GM19395 (cell line): ENCODE measurements at regions not wholly inside any gene's neighbourhood (a gene's known extent, or its start where the extent isn't known, plus 50 kb on each side); places are given as distances from the start of the nearest gene placed in this dataset.
"Not testable (repeated sequence)": the region's sequence is repeated elsewhere in the genome, so short reads cannot be mapped to it uniquely, and the experiment has no call there.

Source experiments
- ATAC-seq: cut with Tn5 transposase; IDR thresholded peaks from one replicate; pipeline ENCODE4 v1.9.1; 2021; ENCODE audit warnings: mild to moderate bottlenecking, moderate library complexity; ENCODE audit not compliant: unreplicated experiment

- no peak for ATAC-seq
These were observed 52.3 kb downstream of the MRPL57 start for GRCh38 chr13:21228738-21229137.

DNA sequence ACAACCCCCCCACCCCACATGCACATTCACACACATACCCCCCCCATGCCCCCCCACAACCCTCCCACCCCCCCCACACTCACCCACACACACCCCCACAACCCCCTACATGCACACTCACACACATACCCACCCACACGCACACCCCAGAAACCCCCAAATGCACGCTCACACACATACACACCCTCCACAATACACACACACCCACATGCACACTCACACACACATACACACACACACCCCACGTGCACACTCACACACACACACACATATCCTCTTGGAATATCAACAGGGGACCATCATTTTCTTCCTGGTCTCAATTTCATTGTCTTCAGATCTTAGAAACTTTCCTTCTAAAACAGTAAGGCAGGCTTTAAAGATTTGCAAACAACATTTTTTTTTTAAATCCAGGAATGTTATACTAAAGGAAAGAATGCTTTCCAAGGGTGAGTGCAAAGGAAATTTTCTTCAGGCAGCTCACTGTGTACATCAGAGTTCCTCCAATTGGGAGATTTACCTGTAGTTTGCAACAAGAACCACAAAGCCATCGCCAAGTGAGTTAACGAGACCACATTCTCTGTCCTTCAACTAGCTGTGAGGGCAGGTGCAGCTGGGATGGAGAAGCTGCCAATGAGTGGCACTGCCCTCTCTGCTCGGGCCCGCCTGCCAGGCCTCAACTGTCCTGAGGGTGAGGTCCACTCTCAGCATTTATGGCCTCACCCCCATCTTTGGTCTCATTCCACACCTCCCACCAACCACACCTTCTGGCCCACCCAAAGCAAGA lies 53.0 kb downstream of the MRPL57 start:
- no peak for ATAC-seq

GRCh38 chr13:21230516-21230915 lies 54.1 kb downstream of the MRPL57 start:
- no peak for ATAC-seq

- no peak for ATAC-seq
These were observed 55.0 kb downstream of the MRPL57 start for GRCh38 chr13:21231426-21231940.

DNA sequence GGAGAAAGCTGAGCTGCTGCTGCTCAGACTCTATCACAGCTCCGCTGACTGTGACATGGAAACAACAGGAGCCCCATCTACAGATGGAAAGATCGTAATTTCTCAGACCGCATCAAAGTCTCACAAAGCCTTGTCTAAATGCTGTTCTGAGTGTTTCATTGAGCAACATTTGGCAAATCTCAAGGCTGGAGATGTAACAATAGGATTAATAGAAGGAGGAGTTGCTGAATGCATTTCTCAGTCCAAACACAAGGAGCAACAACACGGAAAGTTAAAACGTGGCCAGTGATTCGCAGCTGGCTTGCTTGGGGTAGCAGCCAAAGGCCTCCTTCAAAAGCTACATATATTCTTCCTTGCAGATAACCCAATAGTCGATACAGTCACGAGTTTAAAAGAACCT lies 55.7 kb downstream of the MRPL57 start:
- ATAC-seq: no peak

GRCh38 chr13:21232599-21232998 lies 56.1 kb downstream of the MRPL57 start:
- no peak for ATAC-seq

DNA sequence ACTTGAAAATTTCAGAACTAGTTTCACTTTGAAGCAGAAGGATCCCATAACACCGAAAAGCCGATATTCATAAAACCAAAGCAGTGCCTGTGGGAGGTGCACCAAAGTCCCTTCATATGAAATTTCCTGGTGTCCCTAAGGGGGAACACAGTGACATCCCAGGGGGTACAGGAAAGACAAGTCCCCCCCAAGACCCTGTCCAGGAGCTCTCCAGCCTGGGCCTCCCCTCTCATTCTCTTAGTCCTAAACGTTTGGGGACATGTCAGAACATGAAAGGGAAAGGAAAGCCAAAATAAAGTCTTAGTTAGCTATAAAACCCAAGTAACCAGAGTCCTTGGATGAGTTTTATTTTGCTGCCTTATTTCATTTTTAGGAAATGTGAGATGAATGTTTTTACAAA lies 56.6 kb downstream of the MRPL57 start:
- ATAC-seq: no peak

DNA sequence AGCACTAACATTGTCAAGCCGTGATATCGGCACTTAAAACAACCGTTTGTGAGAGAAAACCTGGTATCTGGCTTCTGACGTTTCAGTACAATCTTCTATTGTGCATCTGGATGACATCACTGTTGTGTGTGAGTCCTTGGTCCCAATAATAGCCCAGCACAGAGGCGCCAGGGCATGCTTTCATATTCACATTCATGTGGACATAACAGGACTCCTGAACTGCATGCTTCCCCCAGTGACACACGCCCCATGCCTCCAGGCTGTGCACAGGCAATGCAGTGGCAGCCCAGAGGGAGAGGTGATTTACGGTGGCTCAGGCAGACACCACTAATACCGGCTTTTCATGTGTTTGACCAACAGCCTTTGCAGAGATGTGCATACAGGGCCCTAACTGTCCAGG lies 58.1 kb downstream of the MRPL57 start:
- ATAC-seq: no peak

- no peak for ATAC-seq
These were observed 58.7 kb downstream of the MRPL57 start for GRCh38 chr13:21235174-21235573.

DNA sequence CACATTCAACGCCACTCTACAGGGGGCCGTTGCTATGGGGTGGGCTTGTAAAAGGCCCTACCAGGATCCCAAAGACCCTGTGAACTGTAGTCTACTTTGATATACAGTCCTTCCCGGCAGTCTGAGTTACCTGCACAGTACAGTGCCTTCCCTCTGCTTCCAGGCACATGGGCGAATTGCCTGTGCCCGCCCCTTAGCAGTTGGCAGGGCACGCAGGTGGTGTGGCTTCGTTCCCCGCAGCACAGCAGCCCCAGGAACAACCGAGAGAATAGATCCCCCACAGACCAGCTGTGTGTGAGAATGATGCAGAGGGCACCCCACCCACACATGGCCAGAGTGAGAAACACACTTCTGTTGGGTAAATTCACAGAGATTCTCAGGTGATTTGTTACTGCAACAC lies 60.6 kb downstream of the MRPL57 start:
- no peak for ATAC-seq

GRCh38 chr13:21238267-21238666 lies 61.8 kb downstream of the MRPL57 start:
- no peak for ATAC-seq

- no peak for ATAC-seq
These were observed 64.1 kb downstream of the MRPL57 start for GRCh38 chr13:21240586-21240985.

DNA sequence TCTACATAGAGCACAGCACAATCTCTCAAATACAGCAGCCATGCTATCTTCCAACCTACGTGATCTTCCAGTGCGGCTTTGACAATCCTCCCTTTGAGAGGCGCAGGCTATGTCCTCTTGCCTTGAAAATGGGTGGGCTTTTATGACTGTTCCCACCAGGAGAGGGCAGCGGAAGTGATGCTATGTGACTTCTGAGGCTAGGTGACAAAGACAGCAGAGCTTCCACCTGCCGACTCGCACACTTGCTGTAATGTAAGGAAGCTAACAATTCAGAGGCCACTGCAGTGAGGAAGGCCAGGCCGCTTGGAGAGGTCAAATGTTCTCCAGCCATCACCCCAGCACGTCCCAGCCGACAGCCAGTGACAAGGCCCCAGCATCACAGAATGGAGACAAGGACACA lies 65.8 kb downstream of the MRPL57 start:
- no peak for ATAC-seq

GRCh38 chr13:21243045-21243897 lies 66.8 kb downstream of the MRPL57 start:
- ATAC-seq: no peak

- not testable (repeated sequence) for ATAC-seq
These were observed 67.4 kb downstream of the MRPL57 start for GRCh38 chr13:21243898-21244184.

DNA sequence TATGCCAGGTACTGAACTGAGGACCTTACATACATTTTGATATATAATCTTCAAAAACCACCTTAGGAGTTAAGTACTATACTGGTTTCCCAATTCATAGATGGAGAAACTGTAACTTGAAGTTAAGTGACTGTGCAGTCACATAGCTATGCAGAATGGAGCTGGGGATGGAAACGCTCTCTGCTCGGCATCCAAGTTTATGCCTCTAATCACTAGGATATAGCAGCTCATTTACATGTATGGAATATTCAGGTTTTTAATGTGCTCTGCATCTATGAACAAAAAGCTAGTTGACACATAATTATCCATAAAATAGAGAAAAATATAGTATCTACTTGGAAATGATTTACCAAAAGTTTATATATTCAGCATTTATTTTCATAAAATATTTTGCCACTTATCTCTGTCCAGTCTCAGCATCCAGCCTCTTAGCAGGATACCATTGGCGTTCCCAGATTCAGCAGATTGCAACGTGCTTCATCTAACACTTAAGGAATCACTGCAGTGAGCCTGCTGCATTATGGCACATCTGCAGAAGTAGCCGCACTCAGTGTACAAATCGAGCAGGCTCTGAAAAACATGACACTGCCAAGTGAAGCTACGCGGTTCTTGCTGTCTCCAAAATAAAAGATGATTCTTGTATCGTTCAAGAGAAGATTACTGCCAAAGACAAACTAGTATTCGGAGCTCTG lies 70.4 kb downstream of the MRPL57 start:
- ATAC-seq: no peak

DNA sequence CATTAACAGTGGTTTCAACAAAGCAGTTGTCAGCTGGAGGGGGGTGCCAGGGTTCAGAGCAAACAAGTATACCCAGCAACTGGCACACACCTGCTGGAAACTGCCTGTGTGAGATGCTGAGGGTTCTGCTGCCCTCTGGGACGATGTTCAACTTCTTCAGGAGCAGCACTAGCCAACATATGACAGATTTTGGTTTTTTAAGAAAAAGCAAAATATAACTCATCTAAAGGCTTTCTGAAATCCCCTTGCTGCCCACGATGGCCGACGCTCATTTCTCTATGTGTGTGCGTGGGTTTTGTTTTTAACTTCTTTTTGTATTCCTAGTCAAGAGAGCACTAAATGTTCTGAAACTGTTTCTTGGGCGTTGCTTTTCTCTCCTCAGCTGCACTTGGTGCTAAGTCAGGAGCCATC lies 79.9 kb downstream of the MRPL57 start:
- no peak for ATAC-seq

- ATAC-seq: no peak
These were observed 80.4 kb downstream of the MRPL57 start for GRCh38 chr13:21256891-21257290.

DNA sequence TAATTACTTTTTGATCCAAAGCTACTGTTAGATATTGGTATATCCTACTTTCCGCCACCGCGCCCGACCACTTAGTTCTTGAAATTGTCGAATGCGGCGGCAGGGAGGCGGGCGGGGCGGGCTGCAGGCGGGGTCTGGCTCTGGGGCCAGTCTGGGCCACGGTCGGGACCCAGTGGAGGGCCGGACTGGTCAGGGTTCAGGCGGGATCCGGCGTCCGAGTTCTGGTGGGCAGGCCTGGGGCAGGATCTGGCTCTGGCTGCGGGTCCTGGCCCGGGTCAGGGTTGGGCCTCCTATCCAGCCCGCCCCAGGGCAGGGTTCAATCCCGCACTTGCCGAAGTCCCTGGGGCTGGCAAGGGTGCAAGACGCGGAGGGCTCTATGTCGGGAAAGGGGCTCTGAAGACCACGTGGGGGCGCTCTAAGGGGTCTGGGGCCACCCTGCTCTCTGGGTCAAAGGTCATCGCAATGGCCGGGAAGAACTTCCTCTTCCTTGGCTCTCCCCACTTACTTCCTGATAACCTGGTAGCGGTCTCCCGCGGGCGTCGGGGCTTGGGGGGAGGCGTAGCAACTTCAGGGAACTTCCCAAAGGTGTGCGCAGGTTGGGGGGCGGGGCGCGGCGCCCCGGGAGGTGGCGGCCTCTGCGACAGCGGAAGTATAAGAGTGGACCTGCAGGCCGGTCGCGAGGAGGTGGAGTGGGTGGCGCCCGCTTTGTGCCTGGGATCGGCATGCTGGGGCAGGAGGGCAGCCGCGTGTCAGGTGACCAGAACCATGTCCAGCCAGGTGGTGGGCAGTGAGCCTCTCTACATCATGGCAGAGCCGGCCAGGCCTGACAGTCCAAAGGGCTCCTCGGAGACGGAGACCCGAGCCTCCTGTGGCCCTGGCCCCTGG lies 83.4 kb downstream of the MRPL57 start:
- ATAC-seq: no peak

- ATAC-seq: not testable (repeated sequence)
These were observed 84.3 kb downstream of the MRPL57 start for GRCh38 chr13:21260561-21261290.
